ENCODE measurements at regions not wholly inside any gene's neighbourhood (a gene's known extent, or its start where the extent isn't known, plus 50 kb on each side); places are given as distances from the start of the nearest gene placed in this dataset.

DNA sequence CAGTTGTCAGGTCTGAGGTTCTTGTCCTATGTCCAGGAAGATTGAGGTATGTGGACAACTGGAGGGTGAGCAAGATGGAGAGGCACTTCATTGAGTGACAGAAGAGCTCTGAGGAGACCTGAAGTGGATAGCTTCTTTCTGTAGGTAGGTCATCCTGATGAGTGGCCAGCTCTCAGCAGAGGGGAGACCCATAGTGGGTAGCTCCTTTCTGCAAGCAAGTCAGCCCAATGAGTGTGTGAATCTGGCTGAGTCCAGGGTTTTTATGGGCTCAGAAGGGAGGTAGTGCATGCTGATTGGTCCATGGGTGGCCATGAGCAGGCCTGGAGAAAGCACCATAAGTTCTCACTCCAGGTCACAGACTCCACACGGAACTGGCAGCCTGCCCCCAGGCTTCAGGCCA lies 92.6 kb upstream of the GALNT5 start:
- DNase-seq = no peak

- DNase-seq = no peak
These were observed 89.0 kb upstream of the GALNT5 start for GRCh38 chr2:157168501-157168900.

- DNase-seq = no peak
These were observed 87.6 kb upstream of the GALNT5 start for GRCh38 chr2:157169889-157170288.

DNA sequence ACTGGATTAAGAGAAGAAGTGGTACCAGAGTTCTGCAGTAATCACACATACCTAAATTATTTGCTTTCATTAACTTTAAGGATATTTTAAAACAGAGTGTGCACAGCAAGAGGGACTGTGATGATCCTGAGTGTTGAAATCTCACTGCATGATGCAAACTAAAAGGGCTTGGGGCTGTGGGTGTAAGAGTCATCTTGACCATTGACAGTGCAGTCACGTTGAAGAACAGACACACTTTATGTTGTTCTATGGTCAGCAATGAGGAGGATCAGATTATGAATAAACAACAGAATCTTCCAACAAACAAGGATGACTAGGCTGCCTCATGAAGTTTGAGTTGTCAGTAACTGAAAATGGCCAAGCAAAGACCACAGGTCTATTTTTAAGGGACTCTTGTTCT lies 87.2 kb upstream of the GALNT5 start:
- no peak for DNase-seq

GRCh38 chr2:157172239-157172638 lies 85.3 kb upstream of the GALNT5 start:
- DNase-seq = no peak

- no peak for DNase-seq
These were observed 84.5 kb upstream of the GALNT5 start for GRCh38 chr2:157172866-157173578.

DNA sequence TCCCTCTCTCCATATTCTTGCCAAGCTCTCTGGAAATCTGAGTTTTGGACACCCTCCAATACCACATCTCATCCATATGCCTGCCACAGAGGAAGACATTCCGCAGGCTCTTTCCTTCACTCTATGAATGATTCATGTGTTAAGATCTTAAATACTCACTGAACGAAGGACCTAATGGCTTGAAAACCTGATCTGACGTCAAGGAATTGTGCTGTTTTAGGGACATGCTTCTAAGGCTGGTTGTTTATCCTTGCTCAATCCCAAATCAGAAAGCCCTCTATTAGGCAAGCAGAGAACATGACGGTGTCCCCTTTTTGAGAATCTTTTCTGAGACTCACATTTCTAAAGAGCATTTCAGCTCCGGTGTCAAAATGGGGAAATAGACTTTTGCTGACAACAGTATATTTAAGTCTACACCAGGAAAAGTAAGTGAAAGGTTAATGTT lies 83.7 kb upstream of the GALNT5 start:
- DNase-seq = no peak

- no peak for DNase-seq
These were observed 83.2 kb upstream of the GALNT5 start for GRCh38 chr2:157174321-157174720.

GRCh38 chr2:157176602-157177001 lies 80.9 kb upstream of the GALNT5 start:
- DNase-seq = no peak

GRCh38 chr2:157178874-157179273 lies 78.6 kb upstream of the GALNT5 start:
- no peak for DNase-seq

DNA sequence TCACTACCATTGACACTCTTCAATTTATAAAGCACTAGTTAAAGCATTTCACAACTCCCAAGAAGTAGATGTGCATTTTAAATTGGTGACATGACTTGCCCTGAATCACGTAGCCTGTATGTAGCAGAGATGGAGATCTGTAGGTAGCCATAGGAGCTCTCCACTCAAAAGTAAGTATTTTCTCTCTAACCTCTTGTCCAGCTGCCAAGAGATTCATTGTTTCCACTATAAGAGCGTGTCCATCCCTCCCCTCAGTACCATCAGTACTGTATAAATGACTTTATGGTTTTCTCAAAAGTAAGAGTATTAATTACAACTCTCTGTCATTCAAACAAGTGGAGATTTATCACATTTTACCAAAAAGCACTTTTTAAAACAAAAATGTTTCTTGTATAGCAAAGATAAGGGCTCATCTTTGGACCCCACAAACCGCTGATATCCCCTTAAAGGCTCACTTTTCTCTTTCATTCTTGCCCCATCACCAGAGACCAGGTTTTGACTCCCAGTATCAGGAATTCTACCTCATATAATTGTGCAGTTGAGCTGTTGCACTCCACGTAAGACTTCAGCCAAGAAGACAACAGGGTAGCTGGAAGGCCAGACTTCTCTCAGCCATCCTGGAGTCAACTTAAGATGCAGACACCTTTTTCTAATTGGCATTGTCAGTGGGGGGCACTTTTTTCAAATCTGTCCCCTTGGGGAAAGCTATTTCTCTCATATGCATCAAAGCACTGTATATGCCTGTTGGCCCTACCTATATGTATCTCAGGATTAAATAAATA lies 78.0 kb upstream of the GALNT5 start:
- DNase-seq = no peak

DNA sequence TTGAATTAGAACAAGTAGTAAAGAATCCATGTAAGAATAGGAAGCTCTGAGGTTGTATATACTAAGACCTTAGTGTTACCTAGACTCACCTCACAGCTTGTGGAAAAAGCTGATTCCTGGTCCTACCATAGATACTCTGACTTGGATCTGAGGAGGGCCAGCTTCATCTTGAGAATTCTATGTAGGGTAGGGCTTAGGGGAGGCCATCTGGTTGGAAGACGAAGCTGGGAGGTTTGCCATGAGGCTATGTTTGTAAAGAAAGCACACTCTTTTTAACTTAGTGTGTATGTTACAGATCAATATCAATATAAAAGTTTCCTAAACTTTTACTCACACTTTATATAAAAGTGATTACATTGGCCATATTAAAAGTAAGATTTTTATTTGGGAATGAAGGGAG lies 77.1 kb upstream of the GALNT5 start:
- DNase-seq = no peak

- no peak for DNase-seq
These were observed 76.3 kb upstream of the GALNT5 start for GRCh38 chr2:157181234-157181633.

- no peak for DNase-seq
These were observed 75.2 kb upstream of the GALNT5 start for GRCh38 chr2:157182204-157182709.

DNA sequence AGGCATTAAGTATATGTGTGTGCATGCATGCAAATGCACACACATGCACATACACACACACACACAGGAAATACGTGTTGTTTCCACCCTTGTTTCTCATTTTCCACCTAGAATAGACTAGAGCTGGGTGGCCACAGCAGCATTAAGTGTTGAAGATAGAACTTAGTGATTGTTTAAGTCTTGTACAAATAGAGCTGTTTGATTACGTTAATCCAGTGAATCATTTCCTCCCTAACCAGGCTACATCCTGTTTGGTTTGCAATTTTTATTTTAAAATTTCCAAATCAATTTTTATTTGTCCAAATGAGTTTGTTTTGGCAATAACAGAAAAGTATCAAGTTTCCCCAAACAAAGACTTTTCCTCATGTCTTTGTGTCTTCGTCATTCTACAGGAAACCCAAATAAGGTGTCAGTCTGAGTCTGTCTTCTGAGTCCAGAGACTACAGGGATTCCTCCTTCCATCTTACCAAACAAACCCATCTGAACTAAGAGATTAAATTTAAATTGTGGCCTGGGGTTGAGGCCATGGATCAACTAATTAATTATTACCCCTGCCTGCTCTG lies 74.6 kb upstream of the GALNT5 start:
- DNase-seq = no peak

DNA sequence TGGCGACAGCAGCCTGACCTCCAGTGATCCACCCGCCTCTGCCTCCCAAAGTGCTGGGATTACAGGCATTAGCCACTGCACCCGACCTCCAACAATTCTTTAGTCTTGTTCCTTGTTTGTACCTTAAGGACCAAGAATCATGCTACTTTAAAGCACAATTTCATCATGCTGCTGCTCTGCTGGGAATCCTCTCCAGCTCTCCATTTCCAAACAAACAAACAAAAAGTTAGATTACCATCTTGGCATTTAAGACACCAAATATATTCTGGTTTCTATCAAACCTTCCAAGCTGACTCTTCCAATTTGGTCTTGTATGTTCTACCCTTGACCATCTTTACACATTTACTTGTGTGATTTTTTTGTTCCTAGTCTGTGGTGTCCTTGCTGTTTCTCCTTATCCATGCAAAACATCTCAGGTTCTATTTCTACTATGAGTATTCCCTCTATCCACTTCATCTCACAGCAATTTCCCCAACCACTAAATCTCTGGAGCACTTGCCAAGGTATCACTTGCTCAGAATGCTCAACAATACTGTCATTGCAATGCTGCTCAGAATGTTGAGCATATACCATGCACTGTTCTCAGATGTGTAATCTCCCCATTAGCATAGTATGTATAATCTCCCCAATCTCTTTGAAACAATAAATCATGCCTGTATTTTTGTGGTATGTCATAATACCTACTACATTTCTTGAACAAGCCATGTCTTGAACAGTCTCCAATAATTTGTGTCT lies 73.2 kb upstream of the GALNT5 start:
- DNase-seq = no peak

GRCh38 chr2:157185476-157186227 lies 71.9 kb upstream of the GALNT5 start:
- DNase-seq = no peak

DNA sequence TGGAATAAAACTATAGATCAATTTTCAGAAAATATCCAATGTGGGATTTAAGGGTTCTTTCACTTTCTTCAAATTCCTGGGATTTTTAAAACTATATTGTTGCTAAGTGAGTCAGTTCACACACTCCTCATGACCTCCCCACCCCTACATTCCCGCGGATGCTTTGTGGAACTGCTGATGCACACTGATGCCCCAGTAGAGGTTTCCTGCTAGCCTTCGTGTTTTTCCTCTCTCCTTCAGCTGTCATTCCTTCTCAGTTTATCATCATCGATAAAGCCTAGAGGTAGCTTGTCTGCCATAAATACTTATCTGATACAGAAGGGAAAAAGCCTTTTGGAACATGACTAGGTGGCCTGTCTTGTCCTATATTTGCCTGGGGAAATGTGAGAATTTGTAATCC lies 67.4 kb upstream of the GALNT5 start:
- no peak for DNase-seq

GRCh38 chr2:157191186-157191585 lies 66.3 kb upstream of the GALNT5 start:
- no peak for DNase-seq

DNA sequence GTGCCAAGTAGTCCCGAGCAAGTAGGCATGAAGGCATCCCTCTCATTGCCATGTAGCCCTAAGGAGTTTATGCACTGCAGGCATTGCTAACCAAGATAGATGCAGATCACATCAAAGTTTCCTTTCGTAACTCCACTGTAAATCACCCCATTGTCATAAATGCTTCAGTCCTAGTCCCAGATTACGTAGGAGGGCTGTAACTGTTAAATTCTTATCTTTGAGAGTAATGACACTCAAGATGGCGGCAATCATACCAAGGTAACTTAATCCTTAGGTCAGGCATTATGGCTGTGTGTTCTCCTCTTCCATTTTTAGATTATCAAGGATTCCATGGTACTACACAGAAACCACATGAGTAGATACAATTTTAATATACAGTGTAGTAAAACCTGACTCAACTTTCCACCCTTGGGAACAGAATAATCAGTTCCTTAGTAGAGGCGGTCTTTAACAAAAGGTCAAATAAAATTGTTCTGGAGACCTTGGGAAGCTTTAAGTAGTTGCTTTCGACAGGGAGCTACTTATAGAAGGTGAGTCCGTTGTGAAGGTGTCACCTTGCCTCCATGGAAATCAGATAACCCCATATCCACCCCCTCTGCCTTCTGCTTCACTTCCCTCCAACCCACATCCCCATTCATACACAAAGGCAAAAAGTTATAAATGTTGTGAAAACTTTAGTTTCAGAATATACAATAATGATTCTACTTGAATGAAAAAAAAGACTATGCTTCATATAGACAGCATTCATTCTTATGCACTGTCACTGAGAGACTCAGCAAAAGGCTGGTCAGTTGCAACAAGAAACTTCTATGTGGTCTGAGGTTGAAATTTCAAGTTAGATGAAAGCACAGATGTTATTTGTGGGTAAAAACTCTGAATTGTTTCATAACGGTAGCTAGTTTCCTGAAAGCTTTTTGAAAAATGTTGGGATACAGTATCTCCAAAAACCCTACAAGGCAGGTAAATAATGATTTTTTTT lies 64.8 kb upstream of the GALNT5 start:
- no peak for DNase-seq

- no peak for DNase-seq
These were observed 64.0 kb upstream of the GALNT5 start for GRCh38 chr2:157193461-157193860.

Data from activated CD4-positive, alpha-beta T cell treated with anti-CD3 and anti-CD28 coated beads for 48 hours (primary cell).